NCI-H226 (cell line): ENCODE measurements at regions not wholly inside any gene's neighbourhood (a gene's known extent, or its start where the extent isn't known, plus 50 kb on each side); places are given as distances from the start of the nearest gene placed in this dataset.

Experiments used
- DNase-seq: peaks from one replicate; pipeline ENCODE4 v3.0.0-alpha.2; 2015

GRCh38 chr20:20824924-20825584 lies 112.6 kb upstream of the RALGAPA2 start:
- DNase-seq = no peak

- no peak for DNase-seq
Measured at GRCh38 chr20:20823476-20823881, 111.0 kb upstream of the RALGAPA2 start.

GRCh38 chr20:20821484-20822260 lies 109.2 kb upstream of the RALGAPA2 start:
- no peak for DNase-seq

GRCh38 chr20:20820785-20821483 lies 108.5 kb upstream of the RALGAPA2 start:
- DNase-seq = no peak

- DNase-seq = no peak
Measured at GRCh38 chr20:20820104-20820503, 107.7 kb upstream of the RALGAPA2 start.

GRCh38 chr20:20816969-20817755 lies 104.7 kb upstream of the RALGAPA2 start:
- no peak for DNase-seq

DNA sequence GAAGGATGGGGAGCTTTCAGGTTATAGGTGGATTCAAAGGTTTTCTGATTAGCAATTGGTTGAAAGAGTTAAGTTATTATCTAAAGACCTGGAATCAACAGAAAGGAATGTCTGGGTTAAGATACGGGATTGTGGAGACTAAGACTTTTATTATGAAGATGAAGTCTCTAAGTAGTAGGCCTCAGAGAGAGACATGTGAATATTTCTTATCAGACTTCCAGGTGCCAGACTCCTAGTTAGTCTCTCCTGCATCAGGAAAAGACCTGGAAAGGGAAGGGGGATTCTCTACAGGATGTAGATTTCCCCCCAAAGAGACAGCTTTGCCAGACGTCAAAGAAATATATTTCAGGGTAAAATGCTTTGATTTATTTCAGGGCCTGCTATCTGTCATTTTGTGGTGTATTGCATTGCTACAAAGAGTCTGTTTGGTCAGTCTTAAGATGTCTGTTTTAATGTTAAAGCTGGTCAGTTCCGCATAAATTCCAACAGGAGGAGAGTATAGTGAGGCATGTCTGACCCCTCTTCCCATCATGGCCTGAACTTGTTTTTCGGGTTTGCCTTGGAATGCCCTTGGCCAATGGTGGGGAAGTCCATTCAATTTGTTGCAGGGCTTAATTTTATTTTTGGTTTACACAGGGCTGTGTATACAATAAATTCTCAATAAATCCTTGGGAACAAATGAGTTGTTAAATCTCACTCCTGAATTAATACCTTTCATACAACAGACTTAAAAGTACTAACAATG lies 103.4 kb upstream of the RALGAPA2 start:
- peak; percentile 22 for DNase-seq

DNA sequence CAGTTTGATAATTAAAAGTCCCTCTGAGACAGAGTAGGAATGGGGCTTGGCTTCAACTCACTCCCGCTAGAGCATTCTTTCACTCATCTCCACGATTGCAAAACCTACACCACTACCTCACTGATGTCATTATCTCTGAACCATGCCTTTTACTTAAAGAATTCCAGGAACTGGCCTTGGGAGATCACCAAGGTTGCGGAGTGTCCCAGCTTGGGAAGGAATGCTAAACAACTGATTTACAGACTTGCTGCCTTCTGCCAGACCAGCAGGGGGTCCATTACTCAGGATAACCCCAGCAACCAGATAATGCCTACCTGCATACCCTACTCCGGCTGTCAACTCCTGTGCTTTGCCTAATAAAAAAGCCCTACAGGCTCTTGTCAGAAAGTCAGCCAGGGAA lies 102.2 kb upstream of the RALGAPA2 start:
- DNase-seq = peak; percentile 86

DNA sequence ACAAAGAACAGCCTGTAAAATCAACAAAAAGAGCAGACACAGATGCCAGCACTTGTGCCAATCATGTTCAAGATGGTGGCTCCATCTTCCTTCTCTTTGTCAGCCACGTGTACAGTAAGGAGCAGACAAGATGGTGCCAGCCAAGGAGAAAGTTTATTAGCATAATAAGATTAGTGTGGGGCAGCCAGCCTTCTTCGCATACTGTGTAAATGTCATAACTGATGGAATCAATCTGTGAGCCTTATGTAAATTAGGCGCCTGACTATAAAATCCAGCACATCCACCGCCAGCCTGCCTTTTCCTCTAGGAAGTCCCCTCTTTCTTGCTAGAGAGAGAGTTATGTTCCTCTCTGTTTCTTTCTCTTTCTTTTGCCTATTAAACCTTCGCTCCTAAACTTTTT lies 99.7 kb upstream of the RALGAPA2 start:
- DNase-seq = no peak

DNA sequence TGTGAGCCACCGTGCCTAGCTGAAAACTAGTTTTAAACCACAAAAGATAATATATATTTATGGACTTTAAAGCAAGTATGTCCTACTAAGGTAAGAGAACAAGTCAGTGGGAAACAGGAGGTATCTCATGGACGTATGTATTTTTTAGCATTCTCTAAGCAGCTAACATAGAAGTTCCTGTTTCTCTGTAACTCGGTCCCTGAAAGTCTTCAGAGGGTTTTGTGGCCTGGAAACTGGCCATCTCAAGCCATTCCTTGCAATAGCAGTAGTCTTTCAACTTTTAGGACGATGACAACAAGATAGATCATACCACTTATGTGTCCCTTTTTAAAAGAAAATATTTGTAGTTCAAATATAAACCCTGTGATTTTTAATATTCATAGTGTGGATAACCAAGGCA lies 95.6 kb upstream of the RALGAPA2 start:
- DNase-seq = no peak

- DNase-seq = no peak
Measured at GRCh38 chr20:20806121-20807095, 94.0 kb upstream of the RALGAPA2 start.

DNA sequence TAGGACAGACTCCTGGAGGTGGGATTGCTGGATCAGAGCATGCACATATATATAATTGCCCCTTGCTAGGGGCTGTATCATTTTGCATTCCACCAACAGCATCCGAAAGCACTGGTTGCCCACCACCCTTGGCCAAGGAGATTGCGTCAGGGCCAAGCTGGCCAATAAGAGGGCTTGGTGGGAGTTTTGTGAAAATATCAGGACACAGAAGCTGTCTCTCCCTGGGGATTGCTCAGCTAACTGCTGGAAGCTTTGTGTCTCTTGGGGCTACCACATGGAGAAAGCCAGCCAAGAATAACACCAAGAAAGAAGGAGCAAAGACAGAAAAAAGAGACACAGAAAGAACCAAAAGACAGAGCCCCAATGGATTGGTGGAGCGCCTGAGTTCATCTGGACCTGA lies 90.6 kb upstream of the RALGAPA2 start:
- no peak for DNase-seq

GRCh38 chr20:20802328-20802727 lies 89.9 kb upstream of the RALGAPA2 start:
- DNase-seq = no peak

DNA sequence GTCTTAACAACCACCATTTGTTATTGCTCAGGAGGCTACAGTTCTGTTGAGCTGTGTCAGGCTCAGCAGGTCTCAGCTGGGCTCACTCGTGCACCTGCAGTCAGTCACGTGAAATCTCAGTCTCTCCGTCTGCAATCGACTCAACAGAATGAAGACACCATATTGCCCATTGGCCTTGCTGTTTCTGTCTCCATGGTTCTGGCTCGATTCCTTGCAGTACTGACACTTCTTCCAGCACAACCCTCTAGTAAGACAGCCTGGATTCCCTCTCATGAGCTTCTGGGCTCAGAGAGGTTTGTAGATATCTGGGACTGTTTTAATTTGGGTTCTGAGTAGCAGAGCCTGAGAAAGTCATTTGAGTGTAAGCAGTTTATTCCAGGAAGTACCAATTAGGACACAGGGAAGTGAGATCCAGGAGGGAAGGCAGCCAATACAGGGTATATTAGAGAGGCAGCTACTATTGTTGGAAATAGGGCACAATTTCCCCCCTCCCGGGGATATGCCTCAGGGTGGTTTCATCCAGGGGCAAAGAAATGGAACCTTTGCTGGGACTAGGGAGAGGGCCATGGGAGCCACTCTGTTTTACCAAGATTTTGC lies 87.4 kb upstream of the RALGAPA2 start:
- DNase-seq = no peak

GRCh38 chr20:20797521-20798310 lies 85.3 kb upstream of the RALGAPA2 start:
- no peak for DNase-seq

DNA sequence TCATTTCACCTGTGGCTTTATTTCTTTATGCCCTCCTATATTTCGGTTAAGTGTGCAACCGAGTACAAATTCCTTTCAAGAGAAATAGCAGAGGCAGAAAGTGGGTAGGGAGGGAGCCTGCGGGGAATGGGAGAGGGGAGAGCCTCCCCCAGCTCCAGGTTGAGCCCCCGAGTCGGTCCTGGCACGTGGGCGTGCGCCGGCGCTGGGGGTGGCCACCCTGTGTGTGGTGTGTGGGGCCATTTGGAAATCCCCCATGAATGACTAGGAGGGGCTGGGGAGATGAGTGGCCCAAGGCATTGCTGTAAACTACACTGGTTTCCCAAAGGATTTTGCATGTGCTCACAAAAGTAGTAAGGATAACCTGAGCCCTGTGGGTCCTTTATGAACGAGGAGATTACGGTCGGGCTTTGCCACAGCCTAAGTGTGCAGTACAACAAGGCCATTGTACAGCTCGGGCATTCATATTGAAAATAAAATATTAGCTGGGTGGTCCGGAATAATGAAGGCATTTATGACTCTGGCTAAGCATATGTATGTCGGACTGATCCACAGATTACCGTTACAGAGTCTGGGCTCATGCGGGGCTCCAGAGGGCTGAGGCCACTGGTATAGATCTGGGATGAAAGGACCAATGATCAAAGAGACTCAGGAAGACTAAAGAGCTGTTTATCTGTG lies 84.5 kb upstream of the RALGAPA2 start:
- no peak for DNase-seq

GRCh38 chr20:20795721-20796120 lies 83.3 kb upstream of the RALGAPA2 start:
- no peak for DNase-seq

DNA sequence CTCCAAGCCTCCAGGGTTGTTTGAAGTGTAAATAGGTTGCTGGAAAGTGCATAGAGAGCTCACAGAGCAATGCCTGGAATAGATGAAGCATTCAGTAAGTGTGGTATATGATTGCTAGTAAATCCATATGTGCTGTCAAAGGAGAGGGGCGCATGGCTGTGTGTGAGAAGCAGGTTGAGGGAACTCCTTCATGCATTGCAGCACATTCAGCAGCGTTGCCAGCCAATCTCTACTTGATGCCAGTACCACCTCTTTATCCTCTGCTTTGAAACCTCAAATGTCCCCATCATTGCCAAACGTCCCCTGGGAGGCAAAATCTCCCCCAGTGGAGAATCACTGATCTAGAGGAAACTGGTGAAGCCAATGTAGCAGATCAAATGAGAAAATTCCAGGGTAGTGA lies 82.7 kb upstream of the RALGAPA2 start:
- DNase-seq = no peak

- DNase-seq = no peak
Measured at GRCh38 chr20:20793591-20793990, 81.1 kb upstream of the RALGAPA2 start.
